CD14-positive monocyte (primary cell): ENCODE measurements at regions not wholly inside any gene's neighbourhood (a gene's known extent, or its start where the extent isn't known, plus 50 kb on each side); places are given as distances from the start of the nearest gene placed in this dataset.

Experiments used
- DNase-seq, 3 donors: peaks; one replicate each; pipeline ENCODE4 v3.0.0-alpha.2; 2011 to 2022
- H2AFZ ChIP-seq: 2 replicates; pipeline ENCODE4 v1.6.0; 2012; ENCODE audit warnings: mild to moderate bottlenecking, low read depth, low read length, inconsistent platforms; ENCODE audit not compliant: insufficient read depth, poor library complexity, severe bottlenecking
- H3K27ac ChIP-seq, 2 donors: 1 replicate in 1 of 2; 2 replicates in 1 of 2; pipeline ENCODE4 v1.5.1; 2012 to 2013; ENCODE audit warnings: low read length in 2 of 2, control low read depth in 1 of 2, inconsistent platforms in 1 of 2, low read depth in 1 of 2, mild to moderate bottlenecking in 1 of 2
- H3K27me3 ChIP-seq, 2 donors: one replicate each; pipeline versions ENCODE4 v1.6.0 to v1.6.1; 2011 to 2013; ENCODE audit warnings: low read length in 2 of 2; ENCODE audit not compliant: control insufficient read depth in 2 of 2, insufficient read depth in 2 of 2
- H3K36me3 ChIP-seq, 2 donors: replicated peaks in 1 of 2; 1 replicate in 1 of 2; 2 replicates in 1 of 2; pipeline versions ENCODE4 v1.5.1 to v1.6.1; 2012 to 2013; ENCODE audit warnings: low read length in 2 of 2, control low read depth in 1 of 2, inconsistent platforms in 1 of 2, mild to moderate bottlenecking in 1 of 2; ENCODE audit not compliant: insufficient read depth in 2 of 2, control insufficient read depth in 1 of 2
- H3K4me1 ChIP-seq, 2 donors: 1 replicate in 1 of 2; 2 replicates in 1 of 2; pipeline versions ENCODE4 v1.5.1 to v1.6.1; 2012 to 2013; ENCODE audit warnings: low read length in 2 of 2, control low read depth in 1 of 2, inconsistent platforms in 1 of 2, mild to moderate bottlenecking in 1 of 2, moderate library complexity in 1 of 2; ENCODE audit not compliant: insufficient read depth in 2 of 2, control insufficient read depth in 1 of 2
- H3K4me2 ChIP-seq: replicated peaks from 2 replicates; pipeline ENCODE3; 2012; ENCODE audit warnings: low read length, moderate library complexity, mild to moderate bottlenecking; ENCODE audit not compliant: poor library complexity, severe bottlenecking; ENCODE audit errors: extremely low read depth
- H3K4me3 ChIP-seq, 3 experiments: fragments of 200-600 bp in 1 of 3; sonication (generic) in 1 of 3; replicated peaks in 1 of 3; 1 replicate in 2 of 3; 2 replicates in 1 of 3; pipeline ENCODE4 v1.5.1; 2011 to 2013; ENCODE audit warnings: low read length in 3 of 3, mild to moderate bottlenecking in 3 of 3, control low read depth in 2 of 3, low read depth in 2 of 3, inconsistent platforms in 1 of 3, moderate library complexity in 1 of 3
- H3K79me2 ChIP-seq: 2 replicates; pipeline ENCODE4 v1.6.0; 2012; ENCODE audit warnings: mild to moderate bottlenecking, control low read depth, inconsistent platforms, low read length, moderate library complexity; ENCODE audit not compliant: insufficient read depth
- H3K9ac ChIP-seq: 2 replicates; pipeline ENCODE4 v1.6.0; 2017; ENCODE audit warnings: low read length, mild to moderate bottlenecking; ENCODE audit not compliant: insufficient read depth, poor library complexity, severe bottlenecking
- H3K9me3 ChIP-seq, 2 donors: replicated peaks in 1 of 2; 1 replicate in 1 of 2; 2 replicates in 1 of 2; pipeline versions ENCODE4 v1.5.1 to v1.6.1; 2012 to 2013; ENCODE audit warnings: low read length in 2 of 2, control low read depth in 1 of 2; ENCODE audit not compliant: control insufficient read depth in 1 of 2, insufficient read depth in 1 of 2
- H4K20me1 ChIP-seq: 2 replicates; pipeline ENCODE4 v1.6.0; 2012; ENCODE audit warnings: mild to moderate bottlenecking, low read length, control low read depth, moderate library complexity; ENCODE audit not compliant: insufficient read depth
- H3K27ac Mint-ChIP-seq, 7 donors: one replicate each; pipeline ENCODE4 v1.8.0; 2020; ENCODE audit warnings: mild to moderate bottlenecking in 7 of 7, mixed read lengths in 7 of 7, moderate library complexity in 6 of 7, inconsistent platforms in 2 of 7
- H3K27me3 Mint-ChIP-seq, 3 donors: one replicate each; pipeline ENCODE4 v1.8.0; 2021 to 2022; ENCODE audit warnings: low read depth in 3 of 3, mild to moderate bottlenecking in 3 of 3, mixed read lengths in 3 of 3, moderate library complexity in 3 of 3, inconsistent platforms in 1 of 3
- H3K36me3 Mint-ChIP-seq, 2 donors: one replicate each; pipeline ENCODE4 v1.8.0; 2020; ENCODE audit warnings: mixed read lengths in 2 of 2, inconsistent platforms in 1 of 2, mild to moderate bottlenecking in 1 of 2
- H3K4me1 Mint-ChIP-seq: one replicate; pipeline ENCODE4 v1.8.0; 2020; ENCODE audit warnings: mild to moderate bottlenecking, mixed read lengths
- H3K4me3 Mint-ChIP-seq, 2 donors: one replicate each; pipeline ENCODE4 v1.8.0; 2020; ENCODE audit warnings: mild to moderate bottlenecking in 2 of 2, mixed read lengths in 2 of 2, moderate library complexity in 1 of 2
- H3K9me3 Mint-ChIP-seq, 7 donors: one replicate each; pipeline ENCODE4 v1.8.0; 2020 to 2022; ENCODE audit warnings: mixed read lengths in 7 of 7, mild to moderate bottlenecking in 6 of 7, moderate library complexity in 6 of 7, inconsistent platforms in 2 of 7
- WGBS: methylation state at CpG from one replicate; pipeline ENCODE4 v1.1.5; 2013; ENCODE audit warnings: missing lambda C conversion rate; ENCODE audit not compliant: insufficient coverage; 5-methylcytosine and 5-hydroxymethylcytosine counted together
- intact Hi-C, 2 donors: fragments of 100-400 bp; cut with micrococcal nuclease; formaldehyde crosslinking; loops; one replicate each; pipeline versions ENCODE4 v1.15.0 to v1.15.1; 2023
- TF ChIP-seq, protein P1 (sequence below): fragments of 200-600 bp; IDR thresholded peaks from one replicate; pipeline ENCODE4 v1.8.0; 2022; ENCODE audit warnings: antibody characterized with exemption, mild to moderate bottlenecking

DNA sequence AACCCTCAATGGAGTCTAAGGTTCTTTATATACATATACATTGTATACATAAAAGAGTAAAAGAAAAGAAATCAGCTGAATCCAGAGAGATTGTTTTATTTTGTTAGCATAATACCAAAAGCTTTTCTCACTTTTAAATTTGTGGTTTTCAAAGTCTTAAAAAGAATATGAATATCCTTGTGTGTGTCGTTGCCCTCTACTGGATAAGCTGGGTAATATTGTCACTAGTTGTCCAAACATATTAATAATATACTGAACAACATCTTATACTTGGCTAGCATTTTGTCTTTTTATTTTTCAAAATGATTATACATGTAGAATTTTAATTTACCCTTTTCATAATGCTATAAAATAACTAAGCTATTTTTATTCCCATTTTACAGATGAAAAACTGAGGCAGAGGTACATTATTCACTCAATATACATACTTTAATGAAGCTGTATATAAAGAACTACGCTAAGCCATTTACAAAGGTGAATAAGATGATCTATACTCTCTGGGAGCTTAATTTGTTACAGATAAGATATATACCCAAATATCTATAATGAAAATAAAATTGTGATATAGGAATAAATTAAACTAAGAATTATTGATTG lies 531.7 kb downstream of the TFAP2B start:
- peak; percentile 7 to 35 (median 10) for DNase-seq
- Mint-ChIP-seq H3K27me3 (peaks cover 4 to 8% (median 7%) of the 10 kb centered on the region in 3 donors), H3K27ac (no peak overlapping the region), H3K9me3 (peaks cover 0 to 12% (median 5%) of the 10 kb centered on the region in 7 donors), H3K36me3 (no peaks in the 10 kb centered on the region), H3K4me1 (peaks cover 4% of the 10 kb centered on the region), H3K4me3 (no peak overlapping the region)
- TF ChIP-seq, protein P1, sequence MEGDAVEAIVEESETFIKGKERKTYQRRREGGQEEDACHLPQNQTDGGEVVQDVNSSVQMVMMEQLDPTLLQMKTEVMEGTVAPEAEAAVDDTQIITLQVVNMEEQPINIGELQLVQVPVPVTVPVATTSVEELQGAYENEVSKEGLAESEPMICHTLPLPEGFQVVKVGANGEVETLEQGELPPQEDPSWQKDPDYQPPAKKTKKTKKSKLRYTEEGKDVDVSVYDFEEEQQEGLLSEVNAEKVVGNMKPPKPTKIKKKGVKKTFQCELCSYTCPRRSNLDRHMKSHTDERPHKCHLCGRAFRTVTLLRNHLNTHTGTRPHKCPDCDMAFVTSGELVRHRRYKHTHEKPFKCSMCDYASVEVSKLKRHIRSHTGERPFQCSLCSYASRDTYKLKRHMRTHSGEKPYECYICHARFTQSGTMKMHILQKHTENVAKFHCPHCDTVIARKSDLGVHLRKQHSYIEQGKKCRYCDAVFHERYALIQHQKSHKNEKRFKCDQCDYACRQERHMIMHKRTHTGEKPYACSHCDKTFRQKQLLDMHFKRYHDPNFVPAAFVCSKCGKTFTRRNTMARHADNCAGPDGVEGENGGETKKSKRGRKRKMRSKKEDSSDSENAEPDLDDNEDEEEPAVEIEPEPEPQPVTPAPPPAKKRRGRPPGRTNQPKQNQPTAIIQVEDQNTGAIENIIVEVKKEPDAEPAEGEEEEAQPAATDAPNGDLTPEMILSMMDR = peak; percentile 88
- Histone ChIP-seq H3K4me3 (no peak overlapping the region), H3K9me3 (no peaks in the 10 kb centered on the region), H3K27me3 (no peaks in the 10 kb centered on the region), H4K20me1 (no peaks in the 10 kb centered on the region), H3K79me2 (no peaks in the 10 kb centered on the region), H3K9ac (no peak overlapping the region), H2AFZ (no peak overlapping the region), H3K4me2 (no peak overlapping the region), H3K36me3 (no peaks in the 10 kb centered on the region), H3K4me1 (peaks cover 0 to 3% of the 10 kb centered on the region in 2 donors), H3K27ac (no peak overlapping the region)
- no CpG with 5 or more reads among the region's 2 CpGs for WGBS
- intact Hi-C loops = loop anchor here (5.0 kb wide), 1 partner anchor 533 kb away; the partner anchor contains the start of gene TFAP2B (in 2 of the 2)

DNA sequence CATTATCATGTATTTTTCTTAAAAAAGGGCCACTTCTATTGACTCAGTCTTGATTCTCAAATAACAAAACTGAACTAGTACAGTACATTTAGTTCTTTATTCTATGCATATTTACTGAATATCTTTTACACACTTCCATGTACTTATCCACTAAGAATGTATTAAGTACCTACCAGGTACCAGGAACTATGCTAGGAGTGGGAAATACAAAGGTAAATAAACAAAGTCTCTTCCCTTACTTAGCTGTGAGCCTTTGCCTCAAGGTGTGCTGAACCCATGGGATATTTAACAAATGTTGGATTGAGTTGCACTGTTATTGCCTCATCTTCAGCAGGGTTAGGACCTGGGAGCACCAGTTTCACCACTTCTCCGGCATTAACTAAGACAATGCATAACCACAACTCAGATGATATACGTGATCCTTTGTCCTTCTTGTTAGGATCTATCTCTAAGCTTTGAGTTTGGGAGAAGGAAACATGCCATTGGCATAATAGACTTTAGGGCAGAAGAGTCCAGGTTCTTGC lies 533.9 kb downstream of the TFAP2B start:
- Histone ChIP-seq H2AFZ (no peak overlapping the region), H3K4me1 (peaks cover 0 to 3% of the 10 kb centered on the region in 2 donors), H3K4me2 (no peak overlapping the region), H3K9ac (no peak overlapping the region), H3K27ac (no peak overlapping the region), H4K20me1 (no peaks in the 10 kb centered on the region), H3K36me3 (no peaks in the 10 kb centered on the region), H3K4me3 (no peak overlapping the region), H3K79me2 (no peaks in the 10 kb centered on the region), H3K9me3 (no peaks in the 10 kb centered on the region), H3K27me3 (peaks cover under 1 to 3% of the 10 kb centered on the region in 2 donors)
- no CpG with 5 or more reads among the region's 2 CpGs for WGBS
- Mint-ChIP-seq H3K9me3 (peaks cover 0 to 3% (median 0%) of the 10 kb centered on the region in 7 donors), H3K27me3 (peaks cover 4 to 7% (median 5%) of the 10 kb centered on the region in 3 donors), H3K27ac (peak overlapping the region in 1 of 7 donors; percentile 41), H3K4me3 (no peak overlapping the region), H3K36me3 (no peaks in the 10 kb centered on the region), H3K4me1 (peaks cover 4% of the 10 kb centered on the region)
- intact Hi-C loops = loop anchor here (5.0 kb wide), 1 partner anchor 535 kb away; the partner anchor contains the start of gene TFAP2B (in 2 of the 2)
- TF ChIP-seq, protein P1 = no peak
- no peak for DNase-seq
